T-cell (primary cell): ENCODE measurements at regions not wholly inside any gene's neighbourhood (a gene's known extent, or its start where the extent isn't known, plus 50 kb on each side); places are given as distances from the start of the nearest gene placed in this dataset.
"Not testable (repeated sequence)": the region's sequence is repeated elsewhere in the genome, so short reads cannot be mapped to it uniquely, and the experiment has no call there.

ENCODE experiments used
- ATAC-seq, 4 experiments: fragments of 200-7000 bp in 3 of 4; fragments of 150-1000 bp in 1 of 4; cut with Tn5 transposase; replicated peaks in 1 of 4; 1 replicate in 3 of 4; 2 replicates in 1 of 4; pipeline ENCODE4 v1.10.0; 2021; ENCODE audit warnings: moderate library complexity in 3 of 4, mild to moderate bottlenecking in 2 of 4, moderate number of reproducible peaks in 1 of 4
- CTCF ChIA-PET, 2 donors: fragments of 300-600 bp; sonication (Branson Sonifier 250); formaldehyde crosslinking; loops; one replicate each; lab custom pipeline; 2022; ENCODE audit warnings: antibody characterized with exemption in 2 of 2; lab: Charles Lee
- POLR2A ChIA-PET, 2 donors: fragments of 300-600 bp; sonication (Branson Sonifier 250); formaldehyde crosslinking; loops; one replicate each; lab custom pipeline; 2022; ENCODE audit warnings: antibody characterized with exemption in 2 of 2; lab: Charles Lee
- DNase-seq, 35 experiments: peaks; one replicate each; pipeline versions ENCODE4 v3.0.0 to v3.0.0-alpha.2; 2013 to 2023
- H3K27ac ChIP-seq: one replicate; pipeline ENCODE4 v1.5.1; 2013; ENCODE audit warnings: low read length
- H3K27me3 ChIP-seq, 2 experiments: replicated peaks in 1 of 2; 1 replicate in 1 of 2; 2 replicates in 1 of 2; pipeline versions ENCODE4 v1.6.1 to v1.7.0; 2013; ENCODE audit warnings: low read length in 1 of 2, mixed read lengths in 1 of 2; ENCODE audit not compliant: control insufficient read depth in 2 of 2, insufficient read depth in 2 of 2; ENCODE audit errors: extremely low read depth in 1 of 2
- H3K36me3 ChIP-seq, 2 donors: 1 replicate in 1 of 2; 2 replicates in 1 of 2; pipeline versions ENCODE4 v1.6.1 to v1.7.0; 2013; ENCODE audit warnings: low read length in 1 of 2; ENCODE audit not compliant: control insufficient read depth in 2 of 2, insufficient read depth in 1 of 2; ENCODE audit errors: extremely low read depth in 1 of 2
- H3K4me1 ChIP-seq, 2 experiments: 1 replicate in 1 of 2; 2 replicates in 1 of 2; pipeline versions ENCODE4 v1.6.1 to v1.7.0; 2013; ENCODE audit warnings: low read length in 2 of 2, mixed read lengths in 1 of 2; ENCODE audit not compliant: insufficient read depth in 2 of 2, control insufficient read depth in 1 of 2; ENCODE audit errors: extremely low read depth in 1 of 2
- H3K4me3 ChIP-seq, 2 donors: 1 replicate in 1 of 2; 2 replicates in 1 of 2; pipeline versions ENCODE4 v1.5.1 to v1.7.0; 2013; ENCODE audit warnings: mild to moderate bottlenecking in 2 of 2, low read length in 1 of 2, moderate library complexity in 1 of 2; ENCODE audit not compliant: control insufficient read depth in 1 of 2; ENCODE audit errors: extremely low read depth in 1 of 2
- H3K9me3 ChIP-seq: 2 replicates; pipeline ENCODE4 v1.7.0; 2013
- H3K27ac Mint-ChIP-seq, 2 donors: one replicate each; pipeline ENCODE4 v1.8.0; 2020 to 2021; ENCODE audit warnings: mild to moderate bottlenecking in 2 of 2, mixed read lengths in 2 of 2
- H3K27me3 Mint-ChIP-seq, 2 donors: one replicate each; pipeline ENCODE4 v1.8.0; 2021 to 2022; ENCODE audit warnings: mixed read lengths in 2 of 2
- H3K36me3 Mint-ChIP-seq: one replicate; pipeline ENCODE4 v1.8.0; 2021; ENCODE audit warnings: mixed read lengths
- H3K4me1 Mint-ChIP-seq, 3 donors: one replicate each; pipeline ENCODE4 v1.8.0; 2020 to 2022; ENCODE audit warnings: mixed read lengths in 3 of 3, mild to moderate bottlenecking in 1 of 3
- H3K4me3 Mint-ChIP-seq, 3 donors: one replicate each; pipeline ENCODE4 v1.8.0; 2020 to 2022; ENCODE audit warnings: mild to moderate bottlenecking in 3 of 3, mixed read lengths in 3 of 3, moderate library complexity in 3 of 3
- H3K9me3 Mint-ChIP-seq, 3 donors: one replicate each; pipeline ENCODE4 v1.8.0; 2020 to 2022; ENCODE audit warnings: mixed read lengths in 3 of 3
- WGBS: methylation state at CpG from one replicate; pipeline ENCODE4 v1.1.5; 2013; ENCODE audit warnings: missing lambda C conversion rate; ENCODE audit not compliant: insufficient coverage; 5-methylcytosine and 5-hydroxymethylcytosine counted together

DNA sequence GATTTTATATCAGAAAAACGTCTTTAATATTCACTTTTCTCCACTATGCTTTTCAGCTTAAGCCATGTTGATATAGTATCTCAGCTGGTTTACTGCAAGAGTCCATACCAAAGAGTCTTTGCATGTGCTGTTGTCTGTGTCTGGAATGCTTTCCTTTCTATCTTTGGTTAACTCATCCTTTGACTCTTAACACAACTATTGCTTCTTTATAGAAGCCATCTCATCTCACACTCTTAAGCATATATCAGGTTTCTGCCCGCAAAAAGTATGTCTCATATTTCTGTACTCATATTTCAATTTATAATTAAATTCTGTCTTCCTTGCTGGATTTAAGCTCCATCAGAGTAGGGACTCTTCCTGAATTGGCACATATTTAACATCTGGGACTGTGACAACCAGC, 220.9 kb upstream of the KCNK2 start:
- ATAC-seq (no peak), DNase-seq (no peak)
- WGBS = 100% methylated on average over 1 of the region's 2 CpGs
- Mint-ChIP-seq H3K4me1 (no peaks in the 10 kb centered on the region), H3K27me3 (peaks cover 0 to 6% of the 10 kb centered on the region in 2 donors), H3K4me3 (no peak overlapping the region), H3K9me3 (no peaks in the 10 kb centered on the region), H3K27ac (no peak overlapping the region), H3K36me3 (no peaks in the 10 kb centered on the region)
- Histone ChIP-seq H3K4me1 (no peaks in the 10 kb centered on the region), H3K36me3 (no peaks in the 10 kb centered on the region), H3K9me3 (no peaks in the 10 kb centered on the region), H3K4me3 (no peak overlapping the region), H3K27ac (no peak overlapping the region), H3K27me3 (no peaks in the 10 kb centered on the region)
- ChIA-PET CTCF (no interaction called here), POLR2A (no interaction called here)

DNA sequence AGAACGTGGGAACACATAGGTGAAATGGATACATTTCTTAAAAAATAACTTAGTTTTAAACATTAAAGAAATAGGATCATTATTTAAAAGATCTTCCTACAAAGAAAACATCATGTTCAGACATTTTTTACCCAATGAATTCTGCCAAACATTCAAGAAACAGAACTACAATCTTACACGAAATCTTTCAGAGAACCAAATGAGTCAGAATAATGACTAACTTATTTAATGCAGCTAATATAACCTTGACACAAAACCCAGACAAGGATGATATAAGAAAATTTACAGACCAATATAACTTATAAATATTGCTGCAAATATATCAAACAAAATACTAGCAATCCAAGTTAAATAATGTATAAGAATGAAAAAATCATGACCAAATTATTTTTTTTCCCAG, 220.1 kb upstream of the KCNK2 start:
- WGBS = no CpG with 5 or more reads among the region's 2 CpGs
- H3K4me3 Mint-ChIP-seq = no peak overlapping the region
- H3K36me3 Mint-ChIP-seq = no peaks in the 10 kb centered on the region
- Histone ChIP-seq H3K9me3 (no peaks in the 10 kb centered on the region), H3K4me3 (no peak overlapping the region), H3K27ac (no peak overlapping the region), H3K4me1 (no peaks in the 10 kb centered on the region), H3K27me3 (no peaks in the 10 kb centered on the region), H3K36me3 (no peaks in the 10 kb centered on the region)
- no peak for ATAC-seq
- ChIA-PET POLR2A (no interaction called here), CTCF (no interaction called here)
- H3K9me3 Mint-ChIP-seq = no peaks in the 10 kb centered on the region
- no peak overlapping the region for H3K27ac Mint-ChIP-seq
- H3K4me1 Mint-ChIP-seq = no peaks in the 10 kb centered on the region
- no peak for DNase-seq
- peaks cover 0 to 6% of the 10 kb centered on the region in 2 donors for H3K27me3 Mint-ChIP-seq

DNA sequence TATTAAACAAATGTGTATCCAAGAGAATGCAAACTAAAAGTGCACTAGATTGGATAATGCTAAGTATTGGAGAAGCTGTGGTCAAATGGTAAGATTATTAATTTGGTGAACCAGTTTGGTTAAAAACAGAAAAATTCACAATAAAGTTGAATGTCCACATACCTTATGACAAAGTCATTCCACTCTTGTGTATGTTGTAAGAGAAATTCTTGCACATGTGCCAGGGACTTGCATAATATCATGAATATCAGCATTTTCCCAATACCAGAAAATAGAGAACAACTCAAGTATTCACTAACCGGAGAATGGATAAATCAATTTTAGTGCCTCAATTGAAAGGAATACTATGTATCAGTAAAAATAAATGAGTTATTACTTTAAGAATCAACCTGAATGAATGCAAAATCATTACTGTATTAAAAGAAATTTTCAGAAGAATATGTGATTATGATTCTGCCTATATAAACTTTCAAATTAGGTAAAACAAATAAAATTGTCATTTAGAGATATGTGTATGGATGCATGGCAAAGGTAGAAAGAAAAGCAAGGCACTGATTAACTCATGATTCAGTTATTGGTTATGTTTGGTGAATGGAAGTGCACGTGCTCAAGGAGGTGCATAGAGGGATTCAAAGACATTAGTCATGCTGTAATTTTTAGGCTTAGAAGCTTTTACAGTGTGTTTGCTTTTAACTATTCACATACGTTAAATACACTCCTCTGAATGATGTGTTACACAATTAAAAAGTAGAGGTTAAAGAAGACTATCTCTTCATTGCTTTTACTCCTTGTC, 217.4 kb upstream of the KCNK2 start:
- H3K36me3 Mint-ChIP-seq = no peaks in the 10 kb centered on the region
- no peak overlapping the region for H3K4me3 ChIP-seq
- ATAC-seq = no peak
- H3K4me3 Mint-ChIP-seq = no peak overlapping the region
- H3K36me3 ChIP-seq = no peaks in the 10 kb centered on the region
- H3K9me3 Mint-ChIP-seq = no peaks in the 10 kb centered on the region
- H3K9me3 ChIP-seq = no peaks in the 10 kb centered on the region
- no peak overlapping the region for H3K27ac ChIP-seq
- H3K27me3 Mint-ChIP-seq = peaks cover 0 to 6% of the 10 kb centered on the region in 2 donors
- H3K4me1 Mint-ChIP-seq = no peaks in the 10 kb centered on the region
- DNase-seq = no peak
- H3K27me3 ChIP-seq = no peaks in the 10 kb centered on the region
- ChIA-PET CTCF (no interaction called here), POLR2A (no interaction called here)
- WGBS = no CpG with 5 or more reads among the region's 3 CpGs
- no peaks in the 10 kb centered on the region for H3K4me1 ChIP-seq
- H3K27ac Mint-ChIP-seq = no peak overlapping the region

DNA sequence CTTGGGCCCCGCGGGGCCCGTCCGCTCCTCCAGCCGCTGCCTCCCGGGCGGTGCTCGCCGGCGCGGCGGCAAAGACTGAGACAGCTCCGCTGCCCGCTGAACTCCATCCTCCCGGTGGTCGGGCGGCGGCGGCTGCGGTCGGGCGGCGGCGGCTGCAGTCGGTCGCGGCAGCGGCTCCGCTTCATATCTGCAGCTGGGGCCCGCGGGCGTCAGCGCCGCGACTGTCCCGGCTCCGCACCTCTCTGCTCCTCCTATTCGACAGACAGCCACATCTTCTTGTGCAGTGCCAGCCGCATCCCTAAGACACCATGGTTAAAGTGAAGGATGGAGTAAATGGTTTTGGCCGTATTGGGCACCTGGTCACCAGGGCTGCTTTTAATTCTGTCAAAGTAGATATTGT, 212.1 kb upstream of the KCNK2 start:
- H3K27ac ChIP-seq, H3K4me3 ChIP-seq, H3K27ac Mint-ChIP-seq, DNase-seq, H3K36me3 Mint-ChIP-seq, H3K4me1 ChIP-seq, H3K4me1 Mint-ChIP-seq, H3K9me3 Mint-ChIP-seq, H3K27me3 Mint-ChIP-seq, CTCF ChIA-PET, H3K27me3 ChIP-seq, H3K4me3 Mint-ChIP-seq, ATAC-seq, H3K9me3 ChIP-seq, POLR2A ChIA-PET, H3K36me3 ChIP-seq: not testable (repeated sequence)
- WGBS = 99% methylated on average over 21 of the region's 40 CpGs

DNA sequence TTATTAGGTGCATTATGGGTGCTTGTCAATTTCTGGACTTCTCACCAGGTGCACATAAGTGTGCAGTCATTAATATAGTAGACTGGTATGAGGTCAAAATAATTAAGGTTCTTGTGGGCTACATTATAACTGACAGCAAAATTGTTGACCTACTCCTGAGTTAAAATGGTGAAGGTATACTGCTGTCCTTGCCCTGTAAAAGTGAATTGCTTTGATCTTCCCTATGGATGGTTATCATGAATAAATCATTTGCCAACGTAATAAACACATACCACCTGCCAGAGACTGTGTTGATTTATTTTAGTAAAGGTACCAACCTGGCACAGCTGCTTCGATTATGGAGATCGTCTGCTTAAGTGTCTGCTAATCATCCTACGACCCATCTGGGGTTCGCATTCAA, 201.6 kb upstream of the KCNK2 start:
- no peak overlapping the region for H3K4me3 ChIP-seq
- POLR2A ChIA-PET = no interaction called here
- H3K27me3 ChIP-seq = no peaks in the 10 kb centered on the region
- H3K9me3 Mint-ChIP-seq = peaks cover 4 to 8% (median 5%) of the 10 kb centered on the region in 3 donors
- H3K4me1 Mint-ChIP-seq = no peaks in the 10 kb centered on the region
- CTCF ChIA-PET = no interaction called here
- WGBS = no CpG with 5 or more reads among the region's 5 CpGs
- ATAC-seq (no peak), DNase-seq (no peak)
- H3K9me3 ChIP-seq = no peaks in the 10 kb centered on the region
- no peaks in the 10 kb centered on the region for H3K27me3 Mint-ChIP-seq
- H3K36me3 ChIP-seq = no peaks in the 10 kb centered on the region
- no peak overlapping the region for H3K27ac ChIP-seq
- no peak overlapping the region for H3K27ac Mint-ChIP-seq
- H3K4me3 Mint-ChIP-seq = no peak overlapping the region
- H3K36me3 Mint-ChIP-seq = no peaks in the 10 kb centered on the region
- no peaks in the 10 kb centered on the region for H3K4me1 ChIP-seq

DNA sequence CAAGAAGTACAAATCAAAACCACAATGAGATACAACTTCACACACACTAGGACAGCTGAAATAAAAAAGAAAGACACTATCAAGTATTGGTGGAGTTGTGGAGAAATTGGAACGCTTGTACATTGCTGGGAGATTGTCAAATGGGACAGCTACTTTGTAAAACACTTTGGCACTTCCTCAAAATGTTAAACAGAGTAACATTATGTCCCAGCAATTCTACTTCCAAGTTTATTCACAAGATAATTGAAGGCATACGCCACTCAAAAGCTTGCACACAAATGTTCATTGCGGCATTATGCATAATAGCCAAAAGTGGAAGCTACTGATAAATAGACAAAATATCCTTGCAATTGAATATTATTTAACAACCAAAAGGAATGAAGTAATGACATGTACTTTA, 199.9 kb upstream of the KCNK2 start:
- no peak overlapping the region for H3K27ac Mint-ChIP-seq
- Histone ChIP-seq H3K4me3 (no peak overlapping the region), H3K4me1 (no peaks in the 10 kb centered on the region), H3K9me3 (no peaks in the 10 kb centered on the region), H3K27me3 (no peaks in the 10 kb centered on the region), H3K27ac (no peak overlapping the region), H3K36me3 (no peaks in the 10 kb centered on the region)
- DNase-seq (no peak), ATAC-seq (no peak)
- H3K4me3 Mint-ChIP-seq = no peak overlapping the region
- no peaks in the 10 kb centered on the region for H3K27me3 Mint-ChIP-seq
- CTCF ChIA-PET = no interaction called here
- no peaks in the 10 kb centered on the region for H3K4me1 Mint-ChIP-seq
- WGBS = no CpG with 5 or more reads among the region's 3 CpGs
- POLR2A ChIA-PET = no interaction called here
- H3K36me3 Mint-ChIP-seq = no peaks in the 10 kb centered on the region
- peaks cover 4 to 8% (median 5%) of the 10 kb centered on the region in 3 donors for H3K9me3 Mint-ChIP-seq
